Uterus (tissue), 2 donors: ENCODE measurements at regions not wholly inside any gene's neighbourhood (a gene's known extent, or its start where the extent isn't known, plus 50 kb on each side); places are given as distances from the start of the nearest gene placed in this dataset.

Experiments
- CTCF ChIP-seq, 4 experiments: fragments of 200-600 bp in 2 of 4; fragments of 450-650 bp in 2 of 4; sonication (generic) in 2 of 4; IDR thresholded peaks; one replicate each; pipeline ENCODE4 v1.5.1; 2016 to 2019; ENCODE audit warnings: antibody characterized with exemption in 4 of 4, mild to moderate bottlenecking in 2 of 4, moderate library complexity in 1 of 4
- POLR2A ChIP-seq, 2 donors: fragments of 450-650 bp; IDR thresholded peaks; one replicate each; pipeline ENCODE4 v1.6.1; 2016; ENCODE audit warnings: antibody characterized with exemption in 2 of 2, mild to moderate bottlenecking in 1 of 2, moderate library complexity in 1 of 2

GRCh38 chr11:27868226-27868625 lies 168.0 kb upstream of the BDNF start:
- TF ChIP-seq CTCF (IDR thresholded peaks at IDR 0.05) (no peak), POLR2A (IDR thresholded peaks at IDR 0.05) (no peak)
